ENCODE measurements at regions not wholly inside any gene's neighbourhood (a gene's known extent, or its start where the extent isn't known, plus 50 kb on each side); places are given as distances from the start of the nearest gene placed in this dataset.
"Not testable (repeated sequence)": the region's sequence is repeated elsewhere in the genome, so short reads cannot be mapped to it uniquely, and the experiment has no call there.

GRCh38 chr9:109996936-109997580, 210.9 kb downstream of the C9orf152 start:
- H3K4me1 ChIP-seq (ENCODE audit: control insufficient read depth, insufficient read depth, low read length, unreplicated experiment): peaks cover 16% of the 10 kb centered on the region

GRCh38 chr9:109997682-109998081, 210.3 kb downstream of the C9orf152 start:
- no peaks in the 10 kb centered on the region; the same call in 1 of the 2 replicates for H3K36me3 ChIP-seq (ENCODE audit: insufficient read depth, low read length)
- H3K27ac ChIP-seq (ENCODE audit: low read depth, low read length): no peak overlapping the region
- H3K79me2 ChIP-seq (ENCODE audit: control insufficient read depth, insufficient read depth, low read length, unreplicated experiment): no peaks in the 10 kb centered on the region
- H3K4me3 ChIP-seq (ENCODE audit: low read depth, low read length): no peak overlapping the region
- peaks cover 13% of the 10 kb centered on the region for H3K4me1 ChIP-seq (ENCODE audit: control insufficient read depth, insufficient read depth, low read length, unreplicated experiment)
- no peaks in the 10 kb centered on the region for H3K27me3 ChIP-seq (ENCODE audit: insufficient read depth, low read length)
- H2AFZ ChIP-seq (ENCODE audit: low read length, unreplicated experiment): no peak overlapping the region

More at GRCh38 chr9:109996936-109997580, 210.9 kb downstream of the C9orf152 start:
- Histone ChIP-seq H3K27ac (ENCODE audit: low read depth, low read length) (no peak overlapping the region), H3K27me3 (ENCODE audit: insufficient read depth, low read length) (no peaks in the 10 kb centered on the region), H2AFZ (ENCODE audit: low read length, unreplicated experiment) (no peak overlapping the region), H3K4me3 (ENCODE audit: low read depth, low read length) (no peak overlapping the region), H3K36me3 (ENCODE audit: insufficient read depth, low read length) (no peaks in the 10 kb centered on the region; the same call in 1 of the 2 replicates), H3K79me2 (ENCODE audit: control insufficient read depth, insufficient read depth, low read length, unreplicated experiment) (no peaks in the 10 kb centered on the region)

- not testable (repeated sequence) for H3K4me3 ChIP-seq (ENCODE audit: low read depth, low read length); H3K79me2 ChIP-seq (ENCODE audit: control insufficient read depth, insufficient read depth, low read length, unreplicated experiment); H3K27ac ChIP-seq (ENCODE audit: low read depth, low read length); H3K4me1 ChIP-seq (ENCODE audit: control insufficient read depth, insufficient read depth, low read length, unreplicated experiment); H2AFZ ChIP-seq (ENCODE audit: low read length, unreplicated experiment); H3K36me3 ChIP-seq (ENCODE audit: insufficient read depth, low read length); H3K27me3 ChIP-seq (ENCODE audit: insufficient read depth, low read length)
These were observed 202.4 kb downstream of the C9orf152 start for GRCh38 chr9:110005521-110005920.

- Histone ChIP-seq H3K4me1 (ENCODE audit: control insufficient read depth, insufficient read depth, low read length, unreplicated experiment) (no peaks in the 10 kb centered on the region), H3K79me2 (ENCODE audit: control insufficient read depth, insufficient read depth, low read length, unreplicated experiment) (no peaks in the 10 kb centered on the region), H3K27me3 (ENCODE audit: insufficient read depth, low read length) (no peaks in the 10 kb centered on the region), H3K36me3 (ENCODE audit: insufficient read depth, low read length) (no peaks in the 10 kb centered on the region), H3K27ac (ENCODE audit: low read depth, low read length) (no peak overlapping the region), H2AFZ (ENCODE audit: low read length, unreplicated experiment) (no peak overlapping the region), H3K4me3 (ENCODE audit: low read depth, low read length) (no peak overlapping the region)
These were observed 201.3 kb downstream of the C9orf152 start for GRCh38 chr9:110006657-110007056.

- Histone ChIP-seq H3K4me3 (ENCODE audit: low read depth, low read length) (no peak overlapping the region), H2AFZ (ENCODE audit: low read length, unreplicated experiment) (no peak overlapping the region), H3K27ac (ENCODE audit: low read depth, low read length) (no peak overlapping the region)
These were observed 200.3 kb downstream of the C9orf152 start for GRCh38 chr9:110007477-110008270.

GRCh38 chr9:110008663-110009062, 199.3 kb downstream of the C9orf152 start:
- H2AFZ ChIP-seq (ENCODE audit: low read length, unreplicated experiment): no peak overlapping the region
- H3K36me3 ChIP-seq (ENCODE audit: insufficient read depth, low read length): no peaks in the 10 kb centered on the region
- no peak overlapping the region for H3K4me3 ChIP-seq (ENCODE audit: low read depth, low read length)
- no peaks in the 10 kb centered on the region for H3K4me1 ChIP-seq (ENCODE audit: control insufficient read depth, insufficient read depth, low read length, unreplicated experiment)
- no peaks in the 10 kb centered on the region for H3K79me2 ChIP-seq (ENCODE audit: control insufficient read depth, insufficient read depth, low read length, unreplicated experiment)
- no peaks in the 10 kb centered on the region for H3K27me3 ChIP-seq (ENCODE audit: insufficient read depth, low read length)
- no peak overlapping the region for H3K27ac ChIP-seq (ENCODE audit: low read depth, low read length)

More at GRCh38 chr9:110007477-110008270, 200.3 kb downstream of the C9orf152 start:
- H3K27me3 ChIP-seq (ENCODE audit: insufficient read depth, low read length): no peaks in the 10 kb centered on the region
- H3K79me2 ChIP-seq (ENCODE audit: control insufficient read depth, insufficient read depth, low read length, unreplicated experiment): no peaks in the 10 kb centered on the region
- no peaks in the 10 kb centered on the region for H3K4me1 ChIP-seq (ENCODE audit: control insufficient read depth, insufficient read depth, low read length, unreplicated experiment)
- H3K36me3 ChIP-seq (ENCODE audit: insufficient read depth, low read length): no peaks in the 10 kb centered on the region

- no peak overlapping the region for H3K27ac ChIP-seq (ENCODE audit: low read depth, low read length)
- H3K36me3 ChIP-seq (ENCODE audit: insufficient read depth, low read length): no peaks in the 10 kb centered on the region
- H3K4me1 ChIP-seq (ENCODE audit: control insufficient read depth, insufficient read depth, low read length, unreplicated experiment): peaks cover 13% of the 10 kb centered on the region
- H3K27me3 ChIP-seq (ENCODE audit: insufficient read depth, low read length): no peaks in the 10 kb centered on the region
- H3K4me3 ChIP-seq (ENCODE audit: low read depth, low read length): no peak overlapping the region
- no peak overlapping the region for H2AFZ ChIP-seq (ENCODE audit: low read length, unreplicated experiment)
- H3K79me2 ChIP-seq (ENCODE audit: control insufficient read depth, insufficient read depth, low read length, unreplicated experiment): no peaks in the 10 kb centered on the region
These were observed 196.2 kb downstream of the C9orf152 start for GRCh38 chr9:110011628-110012320.

- no peak overlapping the region for H3K27ac ChIP-seq (ENCODE audit: low read depth, low read length)
- no peak overlapping the region for H2AFZ ChIP-seq (ENCODE audit: low read length, unreplicated experiment)
- H3K36me3 ChIP-seq (ENCODE audit: insufficient read depth, low read length): no peaks in the 10 kb centered on the region
- H3K4me1 ChIP-seq (ENCODE audit: control insufficient read depth, insufficient read depth, low read length, unreplicated experiment): peaks cover 13% of the 10 kb centered on the region
- H3K27me3 ChIP-seq (ENCODE audit: insufficient read depth, low read length): no peaks in the 10 kb centered on the region
- no peak overlapping the region for H3K4me3 ChIP-seq (ENCODE audit: low read depth, low read length)
- H3K79me2 ChIP-seq (ENCODE audit: control insufficient read depth, insufficient read depth, low read length, unreplicated experiment): no peaks in the 10 kb centered on the region
These were observed 194.9 kb downstream of the C9orf152 start for GRCh38 chr9:110013064-110013463.

- Histone ChIP-seq H3K36me3 (ENCODE audit: insufficient read depth, low read length) (no peaks in the 10 kb centered on the region), H3K4me3 (ENCODE audit: low read depth, low read length) (peak overlapping the region; percentile 12; the same call in 1 of the 2 replicates), H3K27me3 (ENCODE audit: insufficient read depth, low read length) (no peaks in the 10 kb centered on the region), H3K79me2 (ENCODE audit: control insufficient read depth, insufficient read depth, low read length, unreplicated experiment) (no peaks in the 10 kb centered on the region), H3K4me1 (ENCODE audit: control insufficient read depth, insufficient read depth, low read length, unreplicated experiment) (peaks cover 21% of the 10 kb centered on the region), H2AFZ (ENCODE audit: low read length, unreplicated experiment) (no peak overlapping the region), H3K27ac (ENCODE audit: low read depth, low read length) (peak overlapping the region; percentile 94)
These were observed 192.2 kb downstream of the C9orf152 start for GRCh38 chr9:110015759-110016158.

- Histone ChIP-seq H3K4me1 (ENCODE audit: control insufficient read depth, insufficient read depth, low read length, unreplicated experiment) (peaks cover 21% of the 10 kb centered on the region), H3K27ac (ENCODE audit: low read depth, low read length) (peak overlapping the region; percentile 94), H3K4me3 (ENCODE audit: low read depth, low read length) (peak overlapping the region; percentile 12; the same call in 1 of the 2 replicates), H3K79me2 (ENCODE audit: control insufficient read depth, insufficient read depth, low read length, unreplicated experiment) (no peaks in the 10 kb centered on the region), H3K27me3 (ENCODE audit: insufficient read depth, low read length) (no peaks in the 10 kb centered on the region), H3K36me3 (ENCODE audit: insufficient read depth, low read length) (no peaks in the 10 kb centered on the region), H2AFZ (ENCODE audit: low read length, unreplicated experiment) (no peak overlapping the region)
These were observed 191.6 kb downstream of the C9orf152 start for GRCh38 chr9:110016340-110016739.

Measured in ACC112 (cell line).